HuH-7 (cell line): ENCODE measurements at regions not wholly inside any gene's neighbourhood (a gene's known extent, or its start where the extent isn't known, plus 50 kb on each side); places are given as distances from the start of the nearest gene placed in this dataset.

ENCODE experiments used
- DNase-seq: peaks from one replicate; pipeline ENCODE4 v3.0.0; 2011; ENCODE audit warnings: low spot score

DNA sequence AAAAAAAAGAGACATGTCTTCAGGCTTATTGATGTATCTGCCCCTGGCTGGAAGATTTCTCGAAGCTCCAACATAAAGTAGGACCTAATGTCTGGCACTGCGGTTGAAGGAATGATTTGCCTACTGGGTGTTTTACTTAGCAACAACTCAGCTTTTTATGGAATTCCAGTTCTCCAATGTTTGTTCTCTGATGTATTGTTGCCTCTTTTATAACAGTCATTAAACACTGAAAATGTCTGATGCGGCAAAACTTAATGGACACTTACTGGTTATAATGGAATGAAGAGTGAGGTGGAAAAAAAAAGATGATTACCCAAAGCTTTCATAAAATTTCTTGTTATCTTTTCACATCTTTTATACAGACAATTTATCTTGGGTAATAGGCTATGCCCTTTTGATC is 75.6 kb upstream of the ZFP42 start:
- DNase-seq, result no peak

- DNase-seq, result no peak
Observed at GRCh38 chr4:187921946-187922623, 73.5 kb upstream of the ZFP42 start.

GRCh38 chr4:187929024-187929423 is 66.5 kb upstream of the ZFP42 start:
- no peak for DNase-seq

DNA sequence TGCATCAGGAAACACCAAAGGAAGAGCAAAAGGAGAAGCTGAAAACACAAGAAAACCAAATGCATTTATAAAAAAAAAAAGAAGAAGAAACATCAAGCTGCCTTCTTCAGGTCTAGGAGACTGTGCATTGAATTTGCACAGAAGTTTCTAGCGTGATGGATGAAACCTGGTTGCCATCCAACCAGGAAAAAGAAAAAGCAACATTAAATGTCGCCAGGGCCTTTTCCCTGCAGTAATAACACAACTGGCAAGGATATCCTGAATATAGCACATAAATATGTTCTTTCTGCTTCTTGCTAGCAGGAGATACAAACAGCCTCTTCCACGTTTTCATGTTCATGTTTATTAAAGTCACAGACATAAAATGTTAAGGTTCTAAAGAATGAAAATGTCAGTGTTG is 60.8 kb upstream of the ZFP42 start:
- DNase-seq, result no peak

DNA sequence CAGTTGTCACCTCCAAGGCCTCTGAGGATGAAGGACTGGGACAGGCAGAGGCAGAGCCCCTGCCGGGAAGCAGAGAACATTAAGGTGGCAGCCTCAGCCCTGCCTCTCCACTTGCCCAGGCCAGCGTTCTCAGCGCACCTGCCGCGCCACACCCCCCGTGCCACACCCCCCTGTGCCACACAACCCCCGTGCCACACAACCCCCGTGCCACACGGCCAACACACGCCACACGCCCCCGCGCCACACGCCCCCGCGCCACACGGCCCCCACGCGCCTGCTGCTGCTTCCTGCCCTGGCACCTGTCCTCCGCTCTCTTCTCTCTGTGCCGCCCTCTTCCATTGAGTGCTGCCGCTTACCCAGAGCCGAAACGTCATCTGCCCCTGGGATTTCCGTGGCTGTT is 58.0 kb upstream of the ZFP42 start:
- DNase-seq, result no peak

- DNase-seq, result no peak
Observed at GRCh38 chr4:187940299-187940698, 55.3 kb upstream of the ZFP42 start.

- DNase-seq, result no peak
Observed at GRCh38 chr4:187942968-187943367, 52.6 kb upstream of the ZFP42 start.

DNA sequence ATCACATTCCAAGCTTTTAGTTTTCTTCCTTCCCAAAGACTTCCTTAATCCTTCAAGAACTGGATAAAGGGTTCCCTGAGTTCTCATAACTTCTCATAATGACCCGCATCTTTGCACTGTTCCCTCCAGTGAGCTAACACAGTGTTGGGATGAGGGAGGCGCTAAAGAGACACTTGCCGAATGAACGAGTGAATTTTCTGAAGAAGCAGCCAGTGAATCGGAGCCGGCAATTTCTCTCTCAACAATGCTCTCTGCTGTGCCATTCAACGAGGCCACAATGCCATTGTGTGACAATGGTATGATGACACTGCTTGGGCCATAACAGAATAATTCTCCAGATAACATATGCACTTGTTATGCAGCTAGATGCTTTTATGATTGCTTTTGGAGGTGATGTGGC is 51.4 kb upstream of the ZFP42 start:
- DNase-seq, result no peak
